GM13976 (cell line): ENCODE measurements at regions not wholly inside any gene's neighbourhood (a gene's known extent, or its start where the extent isn't known, plus 50 kb on each side); places are given as distances from the start of the nearest gene placed in this dataset.
"Not testable (repeated sequence)": the region's sequence is repeated elsewhere in the genome, so short reads cannot be mapped to it uniquely, and the experiment has no call there.

Experiments
- DNase-seq: peaks from one replicate; pipeline ENCODE4 v3.0.0; 2012; ENCODE audit warnings: low spot score
- in situ Hi-C: fragments of 300-500 bp; cut with MboI; formaldehyde crosslinking; loops from one replicate; pipeline ENCODE4 v1.12.0; 2022; ENCODE audit warnings: low sequenced_read_pairs, mixed read lengths, inconsistent platforms; ENCODE audit not compliant: unreplicated experiment
- TF ChIP-seq, protein P1 (sequence below): IDR thresholded peaks from 2 replicates; pipeline ENCODE4 v1.5.1; 2012; ENCODE audit warnings: borderline replicate concordance, mild to moderate bottlenecking; ENCODE audit not compliant: insufficient read depth; ENCODE audit errors: extremely low read depth, missing control alignments, control extremely low read depth

DNA sequence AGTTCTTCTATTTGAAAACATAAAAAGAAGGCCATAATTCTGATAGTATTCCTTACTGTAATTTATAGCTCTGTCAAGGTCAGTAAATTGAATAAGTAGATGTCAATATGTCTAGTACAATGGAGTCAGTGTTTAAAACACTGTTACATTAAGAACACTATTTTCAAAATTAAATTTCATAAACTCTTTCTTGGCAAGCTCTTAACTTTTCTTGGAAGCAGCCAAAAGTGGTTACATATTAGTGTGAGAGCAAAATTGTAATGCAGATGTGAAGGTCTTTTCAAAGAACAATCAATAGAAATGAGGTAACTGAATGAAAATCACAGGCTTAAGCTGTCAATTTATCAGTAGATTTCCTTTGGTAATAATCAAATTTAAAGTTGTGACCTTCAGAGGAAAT is 722.4 kb upstream of the NOVA1 start:
- in situ Hi-C loops = no loop called here
- DNase-seq = no peak
- TF ChIP-seq, protein P1, sequence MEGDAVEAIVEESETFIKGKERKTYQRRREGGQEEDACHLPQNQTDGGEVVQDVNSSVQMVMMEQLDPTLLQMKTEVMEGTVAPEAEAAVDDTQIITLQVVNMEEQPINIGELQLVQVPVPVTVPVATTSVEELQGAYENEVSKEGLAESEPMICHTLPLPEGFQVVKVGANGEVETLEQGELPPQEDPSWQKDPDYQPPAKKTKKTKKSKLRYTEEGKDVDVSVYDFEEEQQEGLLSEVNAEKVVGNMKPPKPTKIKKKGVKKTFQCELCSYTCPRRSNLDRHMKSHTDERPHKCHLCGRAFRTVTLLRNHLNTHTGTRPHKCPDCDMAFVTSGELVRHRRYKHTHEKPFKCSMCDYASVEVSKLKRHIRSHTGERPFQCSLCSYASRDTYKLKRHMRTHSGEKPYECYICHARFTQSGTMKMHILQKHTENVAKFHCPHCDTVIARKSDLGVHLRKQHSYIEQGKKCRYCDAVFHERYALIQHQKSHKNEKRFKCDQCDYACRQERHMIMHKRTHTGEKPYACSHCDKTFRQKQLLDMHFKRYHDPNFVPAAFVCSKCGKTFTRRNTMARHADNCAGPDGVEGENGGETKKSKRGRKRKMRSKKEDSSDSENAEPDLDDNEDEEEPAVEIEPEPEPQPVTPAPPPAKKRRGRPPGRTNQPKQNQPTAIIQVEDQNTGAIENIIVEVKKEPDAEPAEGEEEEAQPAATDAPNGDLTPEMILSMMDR = no peak

DNA sequence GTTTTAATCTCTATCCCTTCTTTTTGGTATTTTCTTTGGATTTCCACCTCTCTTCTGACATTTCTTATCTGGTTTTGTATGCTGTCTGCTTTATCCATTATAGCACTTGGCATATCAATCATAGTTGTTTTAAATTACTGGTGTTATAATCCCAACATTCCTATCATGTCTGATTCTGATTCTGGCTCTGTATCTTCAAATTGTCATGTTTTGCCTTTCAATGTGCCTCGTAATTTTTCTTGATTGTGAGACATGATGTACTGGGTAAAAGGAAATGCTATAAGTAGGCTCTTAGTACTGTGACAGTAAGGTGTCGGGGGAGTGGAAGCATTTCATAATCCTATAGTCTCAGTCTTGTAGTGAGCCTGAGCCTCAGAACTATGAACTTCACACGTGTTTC is 729.3 kb upstream of the NOVA1 start:
- in situ Hi-C loops = no loop called here
- no peak for DNase-seq
- TF ChIP-seq, protein P1 = no peak

DNA sequence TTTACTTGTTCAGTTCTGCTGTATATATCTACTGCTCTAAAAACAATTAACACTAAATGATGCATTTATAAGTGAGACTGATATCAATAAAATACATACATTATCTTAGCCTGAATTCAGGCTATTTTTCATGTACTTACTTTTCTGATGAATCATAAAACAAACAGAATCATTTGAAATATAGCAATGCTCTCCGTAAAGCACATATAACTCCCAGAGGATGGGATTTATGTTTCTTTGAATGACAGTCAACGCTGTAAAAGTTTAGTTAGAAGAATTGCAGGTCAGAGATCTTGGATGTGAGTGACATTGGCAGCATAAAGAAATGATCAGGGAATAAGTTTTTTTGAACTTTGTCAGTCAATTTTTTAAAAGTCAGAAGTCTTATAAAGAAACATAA is 740.2 kb upstream of the NOVA1 start:
- in situ Hi-C loops = no loop called here
- TF ChIP-seq, protein P1 = no peak

DNA sequence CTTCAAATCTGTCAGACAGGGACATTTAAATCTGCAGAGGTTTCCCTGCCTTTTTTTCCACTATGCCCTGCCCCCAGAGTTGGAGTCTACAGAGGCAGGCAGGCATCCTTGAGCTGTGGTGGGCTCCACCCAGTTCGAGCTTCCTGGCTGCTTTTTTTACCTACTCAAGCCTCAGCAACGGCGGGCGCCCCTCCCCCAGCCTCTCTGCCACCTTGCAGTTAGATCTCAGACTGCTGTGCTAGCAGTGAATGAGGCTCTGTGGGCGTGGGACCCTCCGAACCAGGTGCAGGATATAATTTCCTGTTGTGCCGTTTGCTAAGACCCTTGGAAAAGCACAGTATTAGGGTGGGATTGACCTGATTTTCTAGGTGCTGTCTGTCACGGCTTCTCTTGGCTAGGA is 765.2 kb upstream of the NOVA1 start:
- in situ Hi-C loops, DNase-seq: not testable (repeated sequence)

More for the DNA sequence above, 740.2 kb upstream of the NOVA1 start:
- no peak for DNase-seq

DNA sequence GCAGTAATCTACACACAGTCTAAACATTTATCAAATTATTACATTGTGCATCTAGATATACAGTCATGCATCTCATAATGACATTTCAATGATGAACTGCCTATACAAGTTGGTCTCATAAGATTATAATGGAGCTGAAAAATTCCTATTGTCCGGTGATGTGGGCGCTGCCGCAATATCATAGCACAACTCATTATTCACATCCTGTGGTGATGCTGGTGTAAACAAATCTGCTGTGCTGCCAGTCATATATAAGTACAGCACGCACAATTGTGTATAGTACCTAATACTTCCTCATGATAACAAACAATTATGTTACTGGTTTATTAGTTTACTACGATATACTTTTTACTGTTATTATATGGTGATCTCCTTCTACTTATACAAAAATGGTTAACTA is 768.8 kb upstream of the NOVA1 start:
- TF ChIP-seq, protein P1 = no peak
- in situ Hi-C loops = no loop called here
- DNase-seq = no peak

DNA sequence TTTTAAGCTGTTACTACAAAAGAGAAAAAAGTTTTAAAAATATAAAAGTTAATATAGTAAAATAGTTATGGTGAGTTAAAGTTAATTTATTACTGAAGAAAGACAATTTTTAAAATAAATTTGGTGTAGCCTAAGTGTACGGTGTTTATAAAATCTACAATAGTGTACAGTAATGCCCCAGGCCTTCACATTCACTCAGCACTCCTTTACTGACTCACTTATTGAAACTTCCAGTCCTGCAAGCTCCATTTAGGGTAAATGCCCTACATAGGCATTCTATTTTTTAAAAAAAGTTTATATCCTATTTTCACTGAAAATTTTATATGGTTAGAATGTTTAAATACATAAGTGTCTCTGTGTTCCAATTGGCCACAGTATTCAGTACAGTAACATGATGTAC is 769.5 kb upstream of the NOVA1 start:
- no peak for DNase-seq
- in situ Hi-C loops = no loop called here
- TF ChIP-seq, protein P1 = no peak

DNA sequence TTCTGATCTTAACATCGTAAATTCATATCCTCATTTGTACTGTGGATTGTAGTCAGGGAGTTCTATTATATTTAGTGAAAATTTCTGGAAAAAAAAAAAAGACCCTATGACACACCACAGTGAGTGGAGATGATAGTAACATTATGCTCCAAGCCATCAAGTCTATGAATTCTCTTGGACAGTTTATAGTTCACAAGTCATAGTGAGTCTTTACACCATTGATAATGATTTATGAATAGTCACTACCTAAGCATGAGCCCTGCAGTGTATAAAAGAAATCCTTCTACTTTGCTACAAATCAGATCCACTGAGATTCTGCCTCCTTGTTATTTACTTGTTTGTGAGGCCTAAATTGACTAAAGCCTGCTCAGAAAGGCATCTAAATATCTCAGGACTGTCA is 772.2 kb upstream of the NOVA1 start:
- in situ Hi-C loops = no loop called here
- TF ChIP-seq, protein P1 = no peak
- DNase-seq = no peak
